NCI-H2171 (cell line): ENCODE measurements at regions not wholly inside any gene's neighbourhood (a gene's known extent, or its start where the extent isn't known, plus 50 kb on each side); places are given as distances from the start of the nearest gene placed in this dataset.
"Not testable (repeated sequence)": the region's sequence is repeated elsewhere in the genome, so short reads cannot be mapped to it uniquely, and the experiment has no call there.

Experiments
- DNase-seq: peaks from one replicate; lab custom pipeline; 2025; lab: John Stamatoyannopoulos, UW

- no peak for DNase-seq
Observed at GRCh38 chr18:78411539-78411938, 568.1 kb upstream of the SALL3 start.

- DNase-seq, result no peak
Observed at GRCh38 chr18:78414302-78414701, 565.3 kb upstream of the SALL3 start.

GRCh38 chr18:78416853-78417252, 562.8 kb upstream of the SALL3 start:
- DNase-seq, result no peak

GRCh38 chr18:78418379-78418778, 561.2 kb upstream of the SALL3 start:
- no peak for DNase-seq

- no peak for DNase-seq
Observed at GRCh38 chr18:78419171-78419570, 560.4 kb upstream of the SALL3 start.

GRCh38 chr18:78420116-78420515, 559.5 kb upstream of the SALL3 start:
- no peak for DNase-seq

GRCh38 chr18:78421392-78421791, 558.2 kb upstream of the SALL3 start:
- no peak for DNase-seq

- DNase-seq, result no peak
Observed at GRCh38 chr18:78422336-78422735, 557.3 kb upstream of the SALL3 start.

GRCh38 chr18:78423811-78424210, 555.8 kb upstream of the SALL3 start:
- no peak for DNase-seq

- DNase-seq, result no peak
Observed at GRCh38 chr18:78424403-78425018, 555.1 kb upstream of the SALL3 start.

- no peak for DNase-seq
Observed at GRCh38 chr18:78425019-78425412, 554.6 kb upstream of the SALL3 start.

- DNase-seq, result no peak
Observed at GRCh38 chr18:78427081-78427480, 552.5 kb upstream of the SALL3 start.

GRCh38 chr18:78429127-78430108, 550.2 kb upstream of the SALL3 start:
- DNase-seq, result no peak

- no peak for DNase-seq
Observed at GRCh38 chr18:78430131-78430758, 549.4 kb upstream of the SALL3 start.

- no peak for DNase-seq
Observed at GRCh38 chr18:78431606-78432005, 548.0 kb upstream of the SALL3 start.

GRCh38 chr18:78433562-78433961, 546.1 kb upstream of the SALL3 start:
- DNase-seq, result no peak

- no peak for DNase-seq
Observed at GRCh38 chr18:78436110-78436509, 543.5 kb upstream of the SALL3 start.

- not testable (repeated sequence) for DNase-seq
Observed at GRCh38 chr18:78438235-78438634, 541.4 kb upstream of the SALL3 start.

GRCh38 chr18:78445880-78446279, 533.7 kb upstream of the SALL3 start:
- no peak for DNase-seq

GRCh38 chr18:78447211-78447610, 532.4 kb upstream of the SALL3 start:
- no peak for DNase-seq

GRCh38 chr18:78448106-78448505, 531.5 kb upstream of the SALL3 start:
- no peak for DNase-seq

- DNase-seq, result no peak
Observed at GRCh38 chr18:78448591-78448990, 531.0 kb upstream of the SALL3 start.

GRCh38 chr18:78454221-78454620, 525.4 kb upstream of the SALL3 start:
- no peak for DNase-seq
